MM.1S (cell line): ENCODE measurements at regions not wholly inside any gene's neighbourhood (a gene's known extent, or its start where the extent isn't known, plus 50 kb on each side); places are given as distances from the start of the nearest gene placed in this dataset.

Source experiments
- DNase-seq: peaks from one replicate; pipeline ENCODE4 v3.0.0-alpha.2; 2015
- H2AFZ ChIP-seq: fragments of 300-600 bp; sonication (generic); 2 replicates; pipeline ENCODE4 v1.6.0; 2016; ENCODE audit warnings: antibody characterized with exemption, low read length
- H3F3A ChIP-seq: fragments of 300-600 bp; sonication (generic); 2 replicates; pipeline ENCODE4 v1.6.1; 2016; ENCODE audit warnings: mild to moderate bottlenecking, antibody characterized with exemption, low read length, moderate library complexity, mixed read lengths; ENCODE audit not compliant: insufficient read depth
- H3K27ac ChIP-seq: fragments of 300-600 bp; sonication (generic); 2 replicates; pipeline ENCODE4 v1.5.1; 2016; ENCODE audit warnings: mild to moderate bottlenecking, low read length
- H3K27me3 ChIP-seq: fragments of 300-600 bp; sonication (generic); replicated peaks from 2 replicates; pipeline ENCODE4 v1.6.0; 2016; ENCODE audit warnings: low read length; ENCODE audit not compliant: insufficient read depth
- H3K36me3 ChIP-seq: fragments of 300-600 bp; sonication (generic); replicated peaks from 2 replicates; pipeline ENCODE4 v1.6.1; 2016; ENCODE audit warnings: mild to moderate bottlenecking, low read length, mixed read lengths; ENCODE audit not compliant: insufficient read depth
- H3K4me1 ChIP-seq: fragments of 300-600 bp; sonication (generic); 2 replicates; pipeline ENCODE4 v1.6.1; 2016; ENCODE audit warnings: low read length, mixed read lengths
- H3K4me2 ChIP-seq: fragments of 300-600 bp; sonication (generic); 2 replicates; pipeline ENCODE4 v1.6.0; 2016; ENCODE audit warnings: low read depth, low read length
- H3K4me3 ChIP-seq: fragments of 300-600 bp; sonication (generic); 2 replicates; pipeline ENCODE4 v1.5.1; 2016; ENCODE audit warnings: low read length, mixed read lengths
- H3K79me2 ChIP-seq: fragments of 300-600 bp; sonication (generic); 2 replicates; pipeline ENCODE4 v1.6.1; 2016; ENCODE audit warnings: mixed run types, low read length, mixed read lengths
- H3K9ac ChIP-seq: fragments of 300-600 bp; sonication (generic); 2 replicates; pipeline ENCODE4 v1.6.1; 2016; ENCODE audit warnings: low read length, mixed read lengths
- H3K9me2 ChIP-seq: fragments of 300-600 bp; sonication (generic); replicated peaks from 2 replicates; pipeline ENCODE4 v1.6.1; 2016; ENCODE audit warnings: mild to moderate bottlenecking, low read length, mixed read lengths; ENCODE audit not compliant: insufficient read depth
- H3K9me3 ChIP-seq: fragments of 300-600 bp; sonication (generic); replicated peaks from 2 replicates; pipeline ENCODE4 v1.6.1; 2016; ENCODE audit warnings: mild to moderate bottlenecking, low read length, mixed read lengths; ENCODE audit not compliant: insufficient read depth
- H4K20me1 ChIP-seq: fragments of 300-600 bp; sonication (generic); 2 replicates; pipeline ENCODE4 v1.6.1; 2016; ENCODE audit warnings: mild to moderate bottlenecking, low read length, moderate library complexity, mixed read lengths; ENCODE audit not compliant: insufficient read depth
- EZH2 ChIP-seq: fragments of 300-600 bp; sonication (generic); optimal IDR thresholded peaks from 2 replicates; pipeline ENCODE3; 2017; ENCODE audit warnings: low read depth, mild to moderate bottlenecking, antibody characterized with exemption, low read length, mixed read lengths
- EZH2phosphoT487 ChIP-seq: fragments of 300-600 bp; sonication (generic); IDR thresholded peaks from 2 replicates; pipeline ENCODE4 v1.6.1; 2018; ENCODE audit warnings: antibody characterized with exemption, low read length
- TF ChIP-seq, protein P1 (sequence below): fragments of 300-600 bp; sonication (generic); IDR thresholded peaks from 2 replicates; pipeline ENCODE4 v1.5.1; 2016; ENCODE audit warnings: antibody characterized with exemption, low read length, mixed read lengths

DNA sequence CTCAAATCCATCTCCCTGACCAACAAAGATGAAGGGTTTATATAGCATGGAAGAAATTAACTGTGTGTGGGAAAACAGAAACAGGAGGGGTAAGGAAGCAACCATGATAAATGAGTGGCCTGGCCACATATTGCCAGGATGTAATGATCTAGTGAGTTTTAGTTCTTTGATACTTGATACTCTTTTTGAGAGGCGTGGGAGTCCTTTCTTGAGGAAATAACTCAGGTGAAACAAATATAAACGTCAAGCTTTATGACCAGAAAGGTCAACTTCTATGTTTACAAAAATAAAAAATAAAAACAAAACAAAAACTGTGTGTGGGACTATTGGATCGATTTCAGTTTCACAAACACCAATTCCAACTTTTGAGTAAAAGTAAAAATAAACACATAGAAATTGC, 860.8 kb upstream of the B3GALT2 start:
- Histone ChIP-seq H3K79me2 (no peaks in the 10 kb centered on the region), H3K4me3 (no peak overlapping the region), H3K36me3 (no peaks in the 10 kb centered on the region), H3K4me2 (no peak overlapping the region), H4K20me1 (no peaks in the 10 kb centered on the region), H3F3A (no peaks in the 10 kb centered on the region), H3K9ac (no peak overlapping the region), H3K4me1 (no peaks in the 10 kb centered on the region), H3K9me3 (no peaks in the 10 kb centered on the region), H3K27ac (no peak overlapping the region), H3K27me3 (no peaks in the 10 kb centered on the region), H3K9me2 (no peaks in the 10 kb centered on the region), H2AFZ (no peak overlapping the region)
- DNase-seq = no peak
- TF ChIP-seq, protein P1, sequence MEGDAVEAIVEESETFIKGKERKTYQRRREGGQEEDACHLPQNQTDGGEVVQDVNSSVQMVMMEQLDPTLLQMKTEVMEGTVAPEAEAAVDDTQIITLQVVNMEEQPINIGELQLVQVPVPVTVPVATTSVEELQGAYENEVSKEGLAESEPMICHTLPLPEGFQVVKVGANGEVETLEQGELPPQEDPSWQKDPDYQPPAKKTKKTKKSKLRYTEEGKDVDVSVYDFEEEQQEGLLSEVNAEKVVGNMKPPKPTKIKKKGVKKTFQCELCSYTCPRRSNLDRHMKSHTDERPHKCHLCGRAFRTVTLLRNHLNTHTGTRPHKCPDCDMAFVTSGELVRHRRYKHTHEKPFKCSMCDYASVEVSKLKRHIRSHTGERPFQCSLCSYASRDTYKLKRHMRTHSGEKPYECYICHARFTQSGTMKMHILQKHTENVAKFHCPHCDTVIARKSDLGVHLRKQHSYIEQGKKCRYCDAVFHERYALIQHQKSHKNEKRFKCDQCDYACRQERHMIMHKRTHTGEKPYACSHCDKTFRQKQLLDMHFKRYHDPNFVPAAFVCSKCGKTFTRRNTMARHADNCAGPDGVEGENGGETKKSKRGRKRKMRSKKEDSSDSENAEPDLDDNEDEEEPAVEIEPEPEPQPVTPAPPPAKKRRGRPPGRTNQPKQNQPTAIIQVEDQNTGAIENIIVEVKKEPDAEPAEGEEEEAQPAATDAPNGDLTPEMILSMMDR = no peak
- TF ChIP-seq EZH2phosphoT487 = no peak
- no peak for TF ChIP-seq EZH2

GRCh38 chr1:194045416-194045815, 859.0 kb upstream of the B3GALT2 start:
- Histone ChIP-seq H2AFZ (no peak overlapping the region), H3K27ac (no peak overlapping the region), H3K27me3 (no peaks in the 10 kb centered on the region), H3K79me2 (no peaks in the 10 kb centered on the region), H3K4me2 (no peak overlapping the region), H3K9ac (no peak overlapping the region), H3F3A (no peaks in the 10 kb centered on the region), H4K20me1 (no peaks in the 10 kb centered on the region), H3K9me3 (no peaks in the 10 kb centered on the region), H3K4me1 (no peaks in the 10 kb centered on the region), H3K36me3 (no peaks in the 10 kb centered on the region), H3K4me3 (no peak overlapping the region), H3K9me2 (no peaks in the 10 kb centered on the region)
- DNase-seq = no peak
- TF ChIP-seq EZH2 = no peak
- TF ChIP-seq EZH2phosphoT487 = no peak
- TF ChIP-seq, protein P1 = no peak

- Histone ChIP-seq H3K4me2 (no peak overlapping the region), H2AFZ (no peak overlapping the region), H3K36me3 (no peaks in the 10 kb centered on the region), H3K79me2 (no peaks in the 10 kb centered on the region), H4K20me1 (no peaks in the 10 kb centered on the region), H3K27ac (no peak overlapping the region), H3K27me3 (no peaks in the 10 kb centered on the region), H3K9ac (no peak overlapping the region), H3K9me2 (no peaks in the 10 kb centered on the region), H3K9me3 (no peaks in the 10 kb centered on the region), H3K4me3 (no peak overlapping the region), H3K4me1 (no peaks in the 10 kb centered on the region), H3F3A (no peaks in the 10 kb centered on the region)
- TF ChIP-seq EZH2phosphoT487 (no peak), EZH2 (no peak)
- TF ChIP-seq, protein P1 = no peak
- no peak for DNase-seq
Observed at GRCh38 chr1:194044892-194045291, 858.5 kb upstream of the B3GALT2 start.
